HG03139 (cell line): ENCODE measurements at regions not wholly inside any gene's neighbourhood (a gene's known extent, or its start where the extent isn't known, plus 50 kb on each side); places are given as distances from the start of the nearest gene placed in this dataset.
"Not testable (repeated sequence)": the region's sequence is repeated elsewhere in the genome, so short reads cannot be mapped to it uniquely, and the experiment has no call there.

Source experiments
- ATAC-seq: cut with Tn5 transposase; IDR thresholded peaks from one replicate; pipeline ENCODE4 v1.9.1; 2021; ENCODE audit not compliant: unreplicated experiment

DNA sequence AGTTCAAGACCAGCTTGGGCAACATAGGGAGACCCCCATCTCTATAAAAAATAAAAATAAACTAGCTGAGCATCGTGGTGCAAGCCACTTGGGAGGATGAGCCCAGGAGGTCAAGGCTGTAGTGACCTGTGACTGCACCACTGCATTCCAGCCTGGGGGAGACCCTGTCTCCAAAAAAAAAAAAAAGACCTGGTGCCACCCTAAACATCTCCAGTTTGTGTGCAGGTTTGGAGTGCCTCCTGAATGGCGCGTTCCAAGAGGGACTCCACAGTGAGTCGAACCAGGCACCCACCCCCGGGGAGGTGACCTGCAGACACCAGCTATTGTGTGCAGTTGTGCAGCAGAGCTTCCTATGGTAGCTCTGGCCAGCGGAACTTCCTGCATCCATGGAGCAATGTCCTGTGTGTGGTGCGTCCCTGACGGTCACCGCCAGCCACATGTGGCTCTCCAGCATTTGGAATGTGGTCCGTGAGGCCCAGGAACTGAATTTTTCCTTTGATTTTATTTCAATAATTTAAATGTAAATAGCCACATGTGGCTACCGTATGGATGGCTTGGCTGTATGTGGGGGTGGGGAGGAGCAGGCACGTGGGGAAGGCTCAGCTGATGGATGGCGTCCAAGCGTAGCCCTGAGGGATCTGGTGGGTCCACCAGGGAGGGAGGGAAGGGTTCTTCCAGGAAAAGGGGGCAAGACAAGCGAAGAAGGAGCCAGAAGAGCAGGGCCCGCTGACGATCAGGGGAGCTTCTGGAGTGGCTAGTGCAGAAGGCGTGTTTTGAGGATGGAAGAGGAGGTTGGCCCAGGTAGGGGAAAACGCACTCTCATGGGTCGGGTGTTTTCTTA lies 107.1 kb upstream of the GSE1 start:
- no peak for ATAC-seq

DNA sequence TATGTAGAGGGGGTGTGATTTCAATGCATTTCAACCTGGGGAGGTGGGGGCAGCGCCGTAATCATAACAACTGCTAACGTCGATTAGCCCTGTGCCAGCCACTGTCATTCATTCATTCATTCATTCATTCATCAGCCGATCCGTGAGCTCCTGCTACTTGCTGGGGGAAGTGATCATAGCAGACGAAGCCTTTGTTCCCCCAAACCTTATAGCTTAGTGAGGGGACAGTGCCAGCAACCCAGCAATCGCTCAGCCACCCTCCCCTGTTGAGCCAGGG lies 106.5 kb upstream of the GSE1 start:
- no peak for ATAC-seq

DNA sequence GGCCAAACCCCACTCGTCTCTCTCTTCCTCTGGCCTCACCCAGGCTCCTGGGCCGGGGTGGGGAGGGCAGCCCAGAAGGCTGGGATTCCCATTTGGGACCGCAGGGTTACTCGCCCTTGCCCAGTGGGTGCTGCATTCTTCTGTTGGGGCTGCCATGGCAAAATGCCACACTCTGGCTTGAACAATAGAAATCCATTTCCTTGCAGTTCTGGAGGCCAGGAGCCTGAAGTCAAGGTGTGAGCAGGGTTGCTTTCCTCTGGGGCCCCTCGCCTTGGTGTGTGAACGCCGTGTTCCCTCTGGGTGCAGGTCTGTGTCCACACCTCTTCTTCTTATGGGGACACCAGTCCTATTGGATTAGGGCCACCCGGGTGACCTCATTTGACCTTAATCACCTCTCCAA lies 105.8 kb upstream of the GSE1 start:
- no peak for ATAC-seq

DNA sequence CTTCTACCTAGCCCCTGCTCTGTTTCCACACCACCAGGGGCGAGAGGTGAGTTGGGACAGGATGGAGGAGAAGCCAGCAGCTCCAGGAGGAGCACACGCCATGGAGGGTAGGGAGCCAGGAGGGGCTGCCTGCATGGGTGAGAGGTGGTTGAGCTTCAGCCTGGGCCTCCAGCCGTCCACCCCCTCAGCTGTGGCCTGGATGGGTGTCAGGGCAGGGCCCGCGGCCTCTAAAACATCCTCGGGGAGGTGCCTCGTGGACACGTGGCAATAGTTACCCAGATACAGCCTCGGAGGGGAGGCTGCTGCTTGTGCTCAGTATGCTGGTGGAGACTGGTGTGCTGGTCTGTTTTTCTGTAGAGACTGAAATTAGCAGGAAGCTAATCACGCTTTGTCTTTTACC lies 104.7 kb upstream of the GSE1 start:
- no peak for ATAC-seq

DNA sequence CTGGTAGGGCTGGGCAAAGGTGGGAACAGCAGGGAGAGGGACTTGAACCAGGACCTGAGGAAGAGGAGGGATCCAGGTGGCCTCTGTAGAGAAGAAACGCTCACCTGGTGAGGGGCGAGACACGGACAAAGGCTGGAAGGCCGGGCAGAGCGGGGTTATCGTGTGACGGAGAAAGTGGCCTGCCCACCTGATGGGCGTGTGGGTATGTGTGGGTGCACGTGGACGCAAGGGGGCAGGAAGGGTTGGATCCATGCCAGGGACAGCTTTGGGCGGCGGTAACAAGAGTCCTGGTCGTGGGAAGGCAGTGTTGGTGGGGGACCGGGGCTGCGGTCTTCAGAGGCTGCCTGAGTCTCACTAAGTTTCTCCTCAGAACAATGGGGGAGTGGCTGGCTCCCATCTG lies 104.1 kb upstream of the GSE1 start:
- no peak for ATAC-seq

DNA sequence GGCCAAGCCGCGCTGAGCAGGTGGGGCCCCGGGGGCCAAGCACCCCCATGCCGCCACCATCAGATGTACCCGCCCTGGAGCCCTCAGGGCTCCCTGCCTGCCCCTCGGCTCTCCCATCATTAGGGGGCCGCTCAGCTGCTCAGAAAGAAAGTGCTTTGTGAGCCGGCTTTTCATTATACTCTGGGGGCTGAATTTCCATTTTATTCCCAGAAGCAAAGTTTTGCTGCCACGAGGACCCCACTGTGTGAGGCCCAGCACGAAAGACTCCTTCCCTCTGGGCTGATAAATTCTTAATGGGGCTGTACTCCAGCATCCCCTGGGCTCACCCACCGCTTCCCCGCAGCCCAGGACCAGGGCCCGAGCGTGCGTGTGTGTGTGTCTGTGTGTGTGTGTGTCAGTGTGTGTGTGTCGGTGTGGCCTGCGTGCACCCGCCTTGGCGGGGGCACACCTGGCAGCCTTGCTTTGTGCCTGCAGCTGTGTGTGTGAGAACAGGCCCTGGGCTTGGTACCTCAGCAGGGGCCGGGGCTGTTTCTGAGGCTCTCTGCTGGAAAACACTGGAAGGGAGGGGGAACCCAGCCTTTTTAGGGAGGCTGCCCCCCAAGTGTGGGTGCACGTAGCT lies 103.0 kb upstream of the GSE1 start:
- ATAC-seq, result no peak

DNA sequence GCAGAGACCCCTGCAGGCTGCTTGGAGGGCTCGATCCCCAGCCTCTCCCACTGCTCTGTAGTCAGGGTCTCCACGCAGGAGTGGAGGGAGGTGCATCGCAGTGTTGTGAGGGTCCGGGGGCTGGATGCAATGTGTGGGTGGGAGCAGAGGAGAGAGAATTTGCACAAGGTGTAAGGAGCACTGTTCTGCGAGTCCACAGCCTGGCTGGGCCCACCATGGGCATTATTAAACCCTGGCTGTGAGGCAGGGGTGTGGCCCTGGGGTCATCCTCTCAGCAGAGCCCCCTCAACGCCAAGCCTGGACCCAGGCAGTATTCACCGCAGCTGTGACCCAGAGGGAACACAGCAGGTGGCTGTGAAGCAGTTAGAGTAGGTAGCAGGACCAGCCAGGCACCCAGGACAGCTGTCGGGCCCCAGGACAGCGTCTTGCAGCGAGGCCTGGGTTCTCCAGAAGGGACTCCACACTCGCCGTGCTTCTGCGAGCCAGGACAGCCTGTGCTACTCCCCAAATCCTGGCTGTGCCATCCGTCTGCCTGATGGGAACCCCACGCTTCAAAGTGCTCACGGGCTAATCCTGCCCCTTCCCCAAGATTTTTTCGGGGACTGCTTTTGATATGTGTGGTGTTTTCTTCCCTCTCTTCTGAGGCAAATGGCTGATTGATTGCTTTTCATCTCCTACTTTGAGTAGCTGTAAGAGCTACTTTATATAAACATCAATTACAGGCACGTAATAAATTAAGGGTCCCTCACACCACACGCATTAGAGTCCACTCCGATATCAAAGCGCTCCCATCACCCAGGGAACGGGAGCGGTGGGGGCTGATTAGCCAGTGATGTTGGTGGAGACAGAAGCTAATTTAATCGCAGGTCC lies 100.9 kb upstream of the GSE1 start:
- ATAC-seq, result no peak

DNA sequence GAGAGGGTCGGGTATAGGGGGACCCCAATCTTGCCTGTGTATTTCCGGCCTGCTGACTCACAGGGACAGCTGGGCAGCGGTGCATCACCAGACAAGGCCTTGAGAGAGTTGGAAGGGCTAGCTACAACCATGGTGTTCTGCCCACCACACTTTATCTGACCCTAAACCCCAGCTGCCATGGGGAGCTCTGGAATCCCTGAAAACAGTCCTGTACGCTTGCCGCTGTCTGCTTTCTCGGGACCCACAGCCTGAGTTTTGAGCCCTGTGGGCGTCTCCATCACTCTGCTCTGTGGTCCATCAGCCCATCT lies 100.4 kb upstream of the GSE1 start:
- no peak for ATAC-seq

DNA sequence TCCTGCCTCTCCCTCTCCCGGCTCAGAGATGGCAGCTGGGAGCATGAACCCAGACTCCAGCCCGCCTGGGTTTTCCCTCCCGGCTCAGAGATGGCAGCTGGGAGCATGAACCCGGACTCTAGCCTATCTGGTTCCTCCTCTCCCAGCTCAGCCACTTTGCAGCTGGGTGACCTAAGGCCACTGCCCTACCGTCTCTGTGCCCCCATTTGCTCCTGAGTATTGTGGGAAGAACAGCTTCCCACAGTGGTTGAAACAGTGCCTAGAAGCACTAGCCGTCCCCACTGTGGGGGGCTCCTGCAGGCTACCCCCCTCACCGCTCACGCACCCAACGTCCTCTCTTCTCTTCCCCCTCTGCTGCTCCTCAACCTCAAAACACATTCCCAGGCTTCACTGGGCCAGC lies 99.9 kb upstream of the GSE1 start:
- ATAC-seq, result no peak

DNA sequence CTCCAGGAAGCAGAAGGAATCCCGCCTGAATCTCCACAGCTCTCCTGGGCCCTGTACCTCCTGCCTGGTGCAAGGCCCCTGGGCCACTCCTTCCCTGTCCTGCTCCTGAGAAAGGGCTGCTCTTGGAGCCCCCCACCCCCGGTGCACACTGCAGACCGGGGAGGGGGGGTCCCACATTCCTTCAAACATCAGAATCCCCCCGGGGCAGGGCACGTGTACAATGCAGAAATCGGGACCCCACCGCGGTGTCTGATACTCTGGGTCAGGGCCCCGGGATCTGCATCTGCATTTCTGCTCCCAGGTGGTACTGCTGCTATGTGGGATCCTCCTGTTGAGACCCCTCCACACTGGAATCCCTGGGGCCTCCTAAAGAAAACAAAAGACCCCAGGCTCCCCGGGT lies 99.5 kb upstream of the GSE1 start:
- no peak for ATAC-seq

DNA sequence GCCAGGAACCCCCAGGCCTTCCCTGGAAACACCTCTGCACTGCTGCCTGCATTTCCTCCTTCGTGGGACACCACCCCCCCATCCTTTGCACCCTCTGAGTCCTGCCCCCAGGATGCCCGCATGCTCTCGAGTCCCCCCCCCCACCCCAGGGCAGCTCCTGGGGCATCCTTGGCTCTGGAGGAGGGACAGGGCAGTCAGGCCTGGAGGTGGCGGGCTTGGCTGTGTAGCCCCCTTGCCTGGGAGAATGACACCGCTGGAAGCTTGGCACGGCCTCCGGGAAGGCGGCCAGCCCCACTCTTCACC lies 98.9 kb upstream of the GSE1 start:
- no peak for ATAC-seq

DNA sequence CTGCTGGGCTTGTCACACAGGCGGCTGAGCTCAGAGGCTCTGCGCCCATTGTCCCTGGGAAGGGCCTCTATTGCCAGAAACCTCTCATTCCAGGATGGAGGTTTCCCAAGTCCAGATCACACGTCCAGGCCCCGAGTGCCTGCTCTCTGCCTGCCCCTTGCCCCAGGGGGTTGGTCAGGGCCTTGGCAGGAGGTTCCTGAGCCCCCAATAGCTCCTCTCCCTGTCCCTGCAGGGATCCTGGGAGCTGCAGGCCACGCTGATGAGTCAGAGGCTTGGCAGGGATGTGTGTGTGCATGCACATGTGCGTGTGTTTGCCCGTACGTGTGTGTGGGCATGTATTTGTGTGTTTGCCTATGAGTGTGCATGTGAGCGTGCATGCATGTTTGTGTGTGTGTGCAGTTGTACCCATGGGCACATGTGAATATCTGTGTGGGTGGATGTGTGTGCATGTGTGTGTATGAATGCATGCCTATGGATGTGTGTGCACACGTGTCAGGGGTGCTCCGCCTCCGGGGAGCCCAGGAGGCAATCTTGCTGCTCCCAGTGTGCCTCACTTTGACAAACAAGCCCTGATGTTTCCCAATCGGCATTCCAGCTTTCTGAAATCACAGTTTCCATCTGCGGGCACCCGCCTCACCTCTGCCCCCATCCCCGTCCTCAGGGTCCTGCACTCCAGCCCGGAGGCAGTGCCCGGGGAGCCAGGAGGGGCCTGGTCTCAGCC lies 98.4 kb upstream of the GSE1 start:
- no peak for ATAC-seq

DNA sequence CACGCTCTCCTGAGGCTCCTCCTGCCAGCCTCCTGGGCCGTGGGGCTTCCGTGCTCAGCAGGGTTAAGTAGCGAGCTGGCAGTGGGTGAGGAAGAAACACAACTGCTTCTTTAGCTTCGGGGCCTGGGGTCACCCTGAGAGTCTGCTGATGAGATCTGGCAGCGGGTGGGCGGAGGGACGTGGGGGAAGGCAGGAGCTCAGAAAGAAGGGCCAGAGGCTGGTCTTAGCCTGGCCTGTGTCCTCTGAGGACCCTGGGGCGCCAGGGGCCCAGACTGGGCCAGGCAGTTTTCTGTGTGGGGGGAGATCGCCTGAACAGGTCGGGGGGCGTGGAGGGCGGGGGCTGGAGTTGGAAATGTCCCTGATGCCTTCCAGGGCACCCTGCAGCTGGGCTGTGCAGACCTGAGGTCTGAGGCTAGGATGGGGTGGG lies 97.8 kb upstream of the GSE1 start:
- ATAC-seq, result no peak

DNA sequence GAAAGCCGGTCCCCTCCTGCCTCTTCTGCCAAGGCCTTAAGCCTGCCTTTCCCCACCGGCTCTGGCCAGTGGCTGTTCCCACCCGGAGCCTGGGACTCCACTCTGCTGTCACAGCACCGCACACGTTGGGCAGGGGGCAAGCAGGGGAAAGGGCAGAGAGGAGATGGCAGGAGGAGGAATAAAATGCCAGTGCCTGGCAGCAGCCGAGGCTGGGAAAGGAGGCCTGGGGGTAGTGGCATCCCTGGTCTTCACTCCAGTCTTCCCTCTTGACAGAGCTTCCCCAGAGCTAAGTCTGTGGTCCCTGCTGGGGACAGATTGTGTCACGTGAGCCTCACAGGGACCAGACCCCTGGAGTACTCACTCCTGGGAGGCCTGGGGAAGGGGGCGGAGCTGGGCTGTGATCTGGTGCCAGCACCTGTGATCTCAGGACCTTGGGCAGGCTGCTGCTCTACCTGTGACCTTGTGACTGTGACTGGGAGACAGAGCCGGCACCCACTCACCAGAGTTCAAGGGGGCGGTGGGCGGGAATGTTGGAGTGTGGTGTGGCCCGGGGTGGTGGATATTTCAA lies 97.2 kb upstream of the GSE1 start:
- ATAC-seq, result no peak

DNA sequence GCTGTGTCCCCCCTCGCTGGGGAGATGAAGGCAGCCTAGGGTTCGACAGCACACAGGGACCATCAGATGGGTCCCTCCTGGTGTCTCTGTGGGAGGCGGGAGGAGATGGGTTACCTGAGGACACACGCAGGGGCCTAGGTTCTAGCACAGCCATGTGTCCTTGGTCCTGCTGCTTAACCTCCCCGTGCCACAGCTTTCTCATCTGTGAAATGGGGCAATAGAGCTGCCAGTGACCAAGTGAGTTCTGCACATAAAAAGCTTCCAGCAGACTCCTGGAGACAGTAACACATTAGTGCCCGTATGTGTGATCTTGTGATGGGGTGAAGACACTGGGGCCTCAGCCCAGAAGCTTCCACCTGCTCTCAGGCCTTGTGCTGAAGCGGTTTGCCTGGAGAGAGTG lies 96.0 kb upstream of the GSE1 start:
- no peak for ATAC-seq

DNA sequence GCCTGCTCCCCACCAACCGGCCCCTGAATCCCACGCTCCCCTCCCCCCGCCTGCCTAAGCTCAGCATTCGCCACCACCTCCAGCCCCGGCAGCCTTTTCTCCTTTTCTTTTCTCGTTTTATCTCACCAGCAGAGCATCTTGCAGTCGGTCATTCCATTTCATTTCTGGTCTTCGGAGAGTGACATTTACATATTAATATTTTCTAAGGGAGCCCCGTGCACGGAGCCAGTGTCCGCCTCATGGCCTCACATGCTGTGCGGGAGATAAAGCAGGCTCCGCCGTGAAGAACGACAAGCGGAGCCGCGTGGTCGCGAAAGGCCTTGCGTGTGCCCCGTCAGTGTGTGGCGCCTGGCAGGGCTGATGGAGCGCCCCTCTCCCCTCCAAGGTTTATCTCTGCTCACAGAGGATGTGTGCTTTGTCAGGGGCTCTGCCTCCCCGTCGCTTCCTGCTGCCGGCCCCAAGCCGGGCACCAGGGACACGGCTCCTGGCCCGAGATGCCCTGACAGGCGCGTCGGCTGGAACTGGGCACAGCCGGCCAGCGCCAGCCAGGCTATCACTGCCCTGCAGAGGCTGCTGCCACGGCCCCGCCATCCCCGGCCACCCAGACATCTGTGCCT lies 95.5 kb upstream of the GSE1 start:
- no peak for ATAC-seq

DNA sequence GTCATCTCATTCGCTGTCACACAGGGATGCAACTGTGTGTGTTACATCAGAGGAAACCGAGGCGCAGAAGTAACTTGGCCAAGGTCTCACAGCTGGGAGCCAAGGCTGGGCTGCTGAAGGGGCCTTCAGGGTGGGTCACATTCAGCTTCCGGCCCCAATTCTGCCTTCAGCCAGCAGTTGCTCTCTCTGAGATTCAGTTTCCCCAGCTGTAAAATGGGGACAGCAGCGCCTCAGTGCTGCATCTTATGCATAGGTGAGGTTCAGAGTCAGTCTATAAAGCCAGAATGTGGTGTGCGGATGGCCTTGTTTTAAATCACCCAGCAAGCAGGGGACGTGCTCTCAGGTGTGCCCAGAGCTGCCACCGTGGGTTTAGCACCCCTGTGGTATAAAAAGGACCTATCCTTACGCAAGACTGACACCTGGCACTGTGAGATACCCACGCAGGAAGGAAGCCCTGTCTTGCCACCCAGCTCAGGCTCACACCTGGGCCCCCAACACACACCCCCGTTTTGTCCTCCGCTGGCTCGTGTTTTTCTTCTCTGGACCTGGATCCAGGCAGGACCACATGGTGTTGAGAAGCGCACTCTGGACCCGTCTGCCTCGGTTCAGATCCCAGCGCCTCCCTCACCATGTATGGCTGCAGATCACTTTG lies 94.6 kb upstream of the GSE1 start:
- ATAC-seq, result no peak

DNA sequence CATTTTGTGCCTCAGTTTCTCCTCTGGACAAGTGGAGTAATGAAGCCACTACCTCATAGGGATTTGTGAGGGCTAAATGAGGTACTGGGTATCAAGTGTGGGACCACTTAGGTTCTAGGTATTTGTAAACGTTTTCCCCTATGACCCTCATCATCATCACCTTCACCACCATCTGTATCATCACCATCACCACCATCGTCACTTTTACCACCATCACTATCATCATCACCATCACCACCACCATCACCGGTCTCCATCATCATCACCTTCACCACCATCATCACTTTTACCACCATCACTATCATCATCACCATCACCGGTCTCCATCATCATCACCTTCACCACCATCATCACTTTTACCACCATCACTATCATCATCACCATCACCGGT lies 94.1 kb upstream of the GSE1 start:
- ATAC-seq, result not testable (repeated sequence)

DNA sequence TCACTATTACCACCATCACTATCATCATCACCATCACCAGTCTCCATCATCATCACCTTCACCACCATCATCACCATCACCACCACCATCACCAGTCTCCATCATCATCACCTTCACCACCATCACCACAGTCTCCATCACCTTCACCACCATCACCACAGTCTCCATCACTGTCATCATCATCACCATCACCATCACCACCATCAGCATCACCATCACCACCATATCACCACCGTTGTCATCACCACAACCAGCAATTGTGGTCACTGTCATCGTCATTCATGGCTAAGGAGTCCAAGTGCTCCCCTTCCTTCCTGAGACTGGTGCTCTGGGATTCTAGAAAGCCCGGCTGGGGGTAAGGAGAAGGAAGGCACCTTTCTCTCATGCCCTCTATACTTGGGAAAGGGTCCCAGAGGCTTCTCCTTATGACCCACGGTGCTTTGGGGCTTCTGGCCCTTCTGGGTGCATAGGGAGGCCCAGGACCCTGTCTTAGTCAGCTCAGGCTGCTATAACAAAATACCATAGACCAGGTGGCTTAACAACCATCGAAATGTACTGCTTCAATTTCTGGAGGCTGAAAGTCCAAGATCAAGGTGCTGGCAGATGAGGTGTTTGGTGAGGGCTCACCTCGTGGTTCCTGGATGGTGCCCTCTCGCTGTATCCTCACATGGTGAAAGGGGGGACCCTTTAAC lies 93.4 kb upstream of the GSE1 start:
- ATAC-seq, result no peak
